GM12873 (cell line): ENCODE measurements at regions not wholly inside any gene's neighbourhood (a gene's known extent, or its start where the extent isn't known, plus 50 kb on each side); places are given as distances from the start of the nearest gene placed in this dataset.

Source experiments
- CTCF ChIP-seq: IDR thresholded peaks from 2 replicates; pipeline ENCODE4 v1.5.1; 2012; ENCODE audit warnings: low read depth, mild to moderate bottlenecking, moderate library complexity, low read length, control low read depth; ENCODE audit not compliant: insufficient read depth; ENCODE audit errors: missing control alignments

DNA sequence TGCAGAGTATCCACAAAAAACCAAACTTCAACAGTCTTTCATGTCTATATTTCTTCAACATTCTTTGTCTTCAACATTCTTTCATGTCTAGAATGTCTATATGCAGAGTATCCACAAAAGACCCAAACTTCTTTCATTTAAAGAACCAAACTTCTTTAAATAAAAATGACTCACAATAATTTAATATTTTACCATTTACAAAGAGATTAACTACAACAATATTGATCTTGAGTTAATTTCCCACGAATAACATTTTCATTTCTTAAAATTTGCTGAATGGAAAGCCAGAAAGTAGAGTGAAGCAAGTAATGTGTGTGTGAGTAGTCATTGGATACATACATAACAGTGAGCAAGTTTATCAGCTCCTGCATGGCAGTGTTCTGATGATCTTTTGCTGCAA lies 1069.7 kb downstream of the EFNB2 start, which contains the start of gene DAOA:
TSS of gene DAOA (plus strand) at position 301 of the 400 bp plus-strand sequence.
- no peak for TF ChIP-seq CTCF

DNA sequence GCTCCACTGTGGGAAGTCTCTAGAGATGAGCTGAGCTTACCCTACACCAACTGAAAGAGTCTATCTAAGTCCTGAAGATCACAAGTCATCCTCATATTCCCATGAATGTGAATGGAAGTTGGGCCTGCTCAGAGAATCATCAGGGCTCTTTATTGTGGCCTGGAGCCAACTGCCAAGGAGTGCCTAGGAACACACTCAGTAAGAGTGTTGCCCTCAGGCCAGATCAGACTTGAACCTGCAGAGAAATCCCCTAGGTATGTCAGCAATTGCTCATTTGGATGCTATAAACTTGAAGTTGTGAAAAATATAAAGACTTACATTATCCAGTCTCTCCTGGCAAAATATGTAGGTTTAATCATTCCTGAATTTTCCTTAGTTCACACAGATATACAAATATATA lies 1070.2 kb downstream of the EFNB2 start:
- no peak for TF ChIP-seq CTCF

- no peak for TF ChIP-seq CTCF
Measured at GRCh38 chr13:105464249-105464648, 1071.2 kb downstream of the EFNB2 start.

- TF ChIP-seq CTCF = no peak
Measured at GRCh38 chr13:105463011-105463501, 1072.4 kb downstream of the EFNB2 start.

DNA sequence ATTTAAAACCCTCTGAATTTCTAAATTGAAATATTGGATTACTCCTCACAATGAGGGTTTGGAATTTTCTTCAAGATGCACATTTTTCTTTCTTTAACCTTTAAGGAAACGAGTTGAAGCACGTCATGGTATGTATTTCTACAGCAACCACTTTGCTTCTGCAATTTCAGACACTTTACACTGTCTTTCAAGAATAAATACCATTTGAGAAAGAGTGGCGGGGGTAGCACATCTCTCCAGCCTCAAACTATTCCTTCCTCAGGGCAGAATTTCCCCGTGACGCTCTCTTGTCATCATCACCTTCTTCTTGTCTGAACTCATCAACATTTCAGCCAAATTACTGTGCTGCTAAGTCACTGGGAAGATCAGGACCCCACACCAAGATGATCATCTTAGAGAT lies 1073.4 kb downstream of the EFNB2 start:
- TF ChIP-seq CTCF = no peak

DNA sequence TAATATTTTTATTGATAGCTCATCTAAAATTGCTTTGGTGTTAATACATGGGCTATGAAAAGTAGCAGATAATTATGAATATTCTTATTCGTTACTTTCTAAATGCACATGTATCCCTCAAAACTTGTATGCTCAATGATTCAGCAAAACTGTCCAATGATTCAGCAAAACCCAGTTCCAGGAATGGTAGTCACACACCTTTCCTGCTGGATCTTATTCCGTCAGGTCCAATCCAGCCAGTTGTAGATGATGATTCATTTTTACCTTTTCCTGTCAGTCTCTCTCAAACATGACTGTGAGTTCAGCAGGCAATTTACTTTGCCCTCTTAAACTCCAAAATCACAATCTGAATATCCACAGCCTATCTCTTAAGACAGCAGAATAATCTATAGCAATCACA lies 1082.6 kb downstream of the EFNB2 start:
- no peak for TF ChIP-seq CTCF

- no peak for TF ChIP-seq CTCF
Measured at GRCh38 chr13:105450784-105451183, 1084.7 kb downstream of the EFNB2 start.

DNA sequence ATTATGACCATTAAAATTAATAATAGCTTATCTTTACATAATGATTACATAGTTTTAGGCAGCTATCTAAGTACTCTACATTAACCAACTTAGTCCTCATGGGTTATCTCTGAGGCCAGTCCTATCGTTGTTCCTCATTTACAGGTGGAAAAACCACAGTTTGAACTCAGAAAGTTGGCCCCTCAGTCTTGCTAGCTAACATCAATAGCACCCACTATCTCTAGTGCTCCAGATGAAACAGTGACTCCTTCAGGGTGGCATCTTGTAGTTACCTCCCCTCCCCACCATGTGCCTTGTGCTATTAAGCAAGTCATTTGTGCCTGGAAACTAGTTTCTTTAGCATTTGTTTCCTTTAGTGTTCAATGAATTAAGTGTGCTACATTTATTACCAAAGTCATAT lies 1086.7 kb downstream of the EFNB2 start:
- TF ChIP-seq CTCF = no peak
